Fibroblast of gingiva (primary cell): ENCODE measurements at regions not wholly inside any gene's neighbourhood (a gene's known extent, or its start where the extent isn't known, plus 50 kb on each side); places are given as distances from the start of the nearest gene placed in this dataset.

Source experiments
- DNase-seq: peaks from one replicate; pipeline ENCODE4 v3.0.0-alpha.2; 2011; ENCODE audit warnings: low read depth

GRCh38 chr3:106176734-106177133 is 307.9 kb upstream of the CBLB start:
- peak; percentile 8 for DNase-seq

GRCh38 chr3:106182950-106183511 is 314.2 kb upstream of the CBLB start:
- no peak for DNase-seq

DNA sequence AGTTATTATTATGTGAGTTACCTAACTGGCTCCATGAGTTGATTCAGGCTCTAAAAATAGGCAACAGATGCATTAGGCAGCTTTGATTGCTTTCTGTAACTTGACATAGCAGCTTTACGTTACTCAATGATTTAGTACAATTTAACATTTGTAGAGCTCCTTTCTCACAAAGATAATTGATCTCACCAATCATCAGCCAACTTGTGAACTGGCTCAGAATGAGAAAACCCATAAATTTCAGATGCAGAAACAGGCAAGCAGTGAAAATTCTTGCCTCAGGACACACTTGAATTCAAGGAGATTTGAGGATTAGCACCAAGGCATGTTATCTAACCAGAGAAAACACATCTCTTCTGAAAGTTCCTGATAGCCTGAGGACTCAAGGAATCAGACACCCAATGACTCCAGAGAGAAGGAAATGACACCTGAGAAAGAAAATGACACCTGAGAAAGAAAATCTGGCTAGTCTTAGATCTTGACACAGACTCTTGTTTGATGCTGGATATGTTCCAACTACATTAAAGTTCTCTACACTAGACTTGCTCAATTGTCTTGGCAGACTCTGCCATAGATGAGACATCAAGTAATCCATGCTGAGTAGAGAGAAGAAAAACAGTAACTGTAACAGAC is 315.1 kb upstream of the CBLB start:
- DNase-seq = peak; percentile 85

DNA sequence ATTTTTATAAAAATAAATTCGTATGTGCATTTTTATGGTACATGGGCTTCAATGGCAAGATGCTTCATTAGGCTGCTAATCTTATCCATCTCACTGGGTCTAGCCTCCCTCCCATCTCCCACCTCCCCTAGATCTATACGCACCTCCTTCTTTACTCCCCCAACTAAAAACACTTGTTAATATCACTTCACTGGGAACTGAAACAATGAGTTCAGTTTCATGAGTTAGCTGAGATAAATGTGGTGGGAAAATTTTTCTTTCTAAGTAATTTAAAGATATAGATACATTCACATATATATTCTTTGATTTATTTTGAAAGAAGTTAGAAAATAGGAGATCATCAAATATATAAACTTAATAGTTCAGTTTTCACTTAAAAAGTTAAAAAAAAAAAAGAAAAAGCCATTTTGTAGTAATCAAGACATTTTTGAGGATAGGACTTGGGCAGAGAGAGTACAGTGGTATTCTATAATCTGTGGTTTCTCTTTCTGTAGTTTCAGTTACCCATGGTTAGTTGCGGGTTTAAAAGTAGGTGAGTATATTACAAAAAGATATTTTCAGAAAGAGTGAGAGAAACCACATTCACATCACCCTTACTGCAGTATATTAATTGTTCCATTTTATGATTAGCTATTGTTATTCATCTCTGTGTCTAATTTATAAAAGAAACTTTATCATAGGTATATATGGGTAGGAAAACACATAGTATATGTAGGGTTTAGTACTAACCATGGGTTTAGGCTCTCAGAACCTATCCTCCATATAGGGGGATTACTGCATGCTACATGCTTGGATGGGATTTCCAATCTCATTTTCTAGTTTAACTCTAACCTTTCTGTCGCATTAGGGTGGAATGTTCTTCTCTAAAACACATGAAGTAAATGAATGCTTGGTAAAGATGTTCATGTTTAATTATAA is 316.0 kb upstream of the CBLB start:
- no peak for DNase-seq

GRCh38 chr3:106185949-106186348 is 317.1 kb upstream of the CBLB start:
- no peak for DNase-seq

- no peak for DNase-seq
Measured at GRCh38 chr3:106190296-106190695, 321.5 kb upstream of the CBLB start.

DNA sequence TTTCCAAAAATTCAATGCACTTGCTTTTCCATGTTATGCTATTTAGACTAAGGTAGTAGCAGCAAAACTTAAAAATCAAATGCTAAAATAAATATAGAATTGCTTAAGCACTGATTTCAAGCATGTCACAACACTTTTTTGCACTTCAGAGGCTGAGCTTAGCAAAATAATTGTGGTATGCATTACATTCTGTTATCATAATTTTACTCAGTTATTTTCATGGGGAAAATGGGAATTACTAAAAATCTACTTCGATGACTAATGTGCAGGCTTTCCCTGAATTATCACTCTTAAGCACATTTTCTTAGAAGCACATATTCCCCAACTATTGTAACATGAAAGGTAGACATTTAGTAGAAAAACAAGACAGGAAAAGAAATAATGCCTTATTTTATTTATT is 322.4 kb upstream of the CBLB start:
- no peak for DNase-seq

GRCh38 chr3:106191913-106192312 is 323.1 kb upstream of the CBLB start:
- no peak for DNase-seq

GRCh38 chr3:106193876-106194275 is 325.1 kb upstream of the CBLB start:
- no peak for DNase-seq

GRCh38 chr3:106194726-106195125 is 325.9 kb upstream of the CBLB start:
- no peak for DNase-seq

- DNase-seq = no peak
Measured at GRCh38 chr3:106197532-106198194, 328.9 kb upstream of the CBLB start.

DNA sequence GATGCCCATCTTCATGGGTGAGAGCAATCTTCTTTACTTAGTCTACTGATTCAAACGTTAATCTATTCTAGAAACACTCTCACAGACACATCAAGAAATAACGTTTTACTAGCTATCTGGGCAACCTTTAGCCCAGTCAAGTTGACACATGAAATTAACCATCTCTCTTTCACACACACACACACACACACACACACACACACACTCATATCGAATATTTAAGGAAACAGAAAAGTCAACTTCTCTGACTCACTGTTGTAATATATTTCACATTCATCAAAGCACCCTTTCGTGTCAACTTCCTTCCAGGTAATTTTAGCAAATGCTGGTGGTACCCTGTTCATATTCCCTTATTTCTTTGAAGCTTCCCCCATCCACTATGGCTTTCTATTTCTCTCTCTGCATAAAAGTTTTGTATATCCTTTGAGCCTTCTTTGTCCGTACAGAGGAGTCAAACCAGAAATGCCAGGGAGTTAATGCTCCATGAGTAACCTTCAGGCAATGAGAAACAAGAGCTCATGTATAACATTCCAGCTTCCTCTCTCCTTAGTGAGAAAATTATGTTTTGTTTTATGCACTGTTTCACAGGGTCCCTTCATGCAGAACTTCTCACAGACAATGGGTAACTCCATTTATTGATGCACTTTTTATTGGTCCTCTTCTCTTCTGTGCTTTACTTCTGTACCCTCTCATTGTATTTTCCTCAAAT is 335.5 kb upstream of the CBLB start:
- no peak for DNase-seq

DNA sequence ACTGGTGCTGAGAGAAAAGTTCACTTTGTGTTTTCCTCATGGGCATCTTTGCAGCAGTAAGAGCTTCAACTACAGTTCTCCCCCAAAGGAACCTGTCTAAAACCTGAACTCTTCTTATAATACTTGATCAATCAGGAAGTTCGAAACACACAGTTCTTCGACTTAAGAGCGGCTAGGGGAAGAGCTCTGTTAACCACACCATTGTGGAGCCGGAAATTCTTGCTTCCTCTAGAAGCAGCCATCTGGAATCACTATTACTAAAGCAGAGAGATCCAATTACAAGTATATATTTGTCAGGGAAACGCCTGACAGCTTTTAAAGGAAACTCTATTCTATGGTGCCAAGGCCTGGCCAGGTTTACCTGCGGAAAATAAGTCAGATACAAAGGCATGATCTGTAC is 337.3 kb upstream of the CBLB start:
- DNase-seq = peak; percentile 66

DNA sequence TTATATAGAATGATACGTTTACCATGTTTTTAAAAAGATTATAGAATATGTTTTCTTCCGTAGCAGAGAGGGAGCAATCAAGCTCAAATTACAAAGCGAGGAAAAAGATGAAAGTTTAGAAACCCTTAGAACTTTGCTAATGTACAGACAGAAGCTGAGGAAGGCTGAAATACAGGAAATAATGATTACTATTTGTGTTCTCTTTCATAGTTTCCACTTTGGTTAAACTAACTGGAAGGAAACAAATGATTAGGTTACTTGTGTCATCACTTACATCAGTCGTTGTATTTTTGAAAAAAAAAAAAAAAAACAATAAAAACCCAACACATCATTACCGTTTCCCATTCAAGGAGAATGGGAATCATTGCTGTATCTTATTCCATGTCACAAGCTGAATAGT is 337.8 kb upstream of the CBLB start:
- DNase-seq = peak; percentile 25

DNA sequence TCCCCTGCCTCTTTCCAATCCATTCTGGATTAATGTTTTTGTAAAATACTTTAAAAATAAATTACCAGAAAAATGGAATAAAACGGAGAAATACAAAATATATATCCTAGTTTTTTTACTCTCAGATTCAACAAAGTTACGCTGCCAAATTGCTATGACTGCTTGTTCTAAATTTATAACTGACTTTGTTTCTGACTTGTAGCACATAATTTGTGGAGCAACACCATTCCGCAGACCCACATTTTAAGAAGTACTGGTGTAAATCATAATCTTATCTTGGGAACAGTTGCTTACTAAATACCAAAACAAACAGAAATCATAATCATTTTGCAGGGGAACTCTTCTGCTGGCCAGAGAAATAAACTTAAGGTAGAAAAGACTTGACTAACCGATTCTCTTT is 339.4 kb upstream of the CBLB start:
- DNase-seq = no peak

DNA sequence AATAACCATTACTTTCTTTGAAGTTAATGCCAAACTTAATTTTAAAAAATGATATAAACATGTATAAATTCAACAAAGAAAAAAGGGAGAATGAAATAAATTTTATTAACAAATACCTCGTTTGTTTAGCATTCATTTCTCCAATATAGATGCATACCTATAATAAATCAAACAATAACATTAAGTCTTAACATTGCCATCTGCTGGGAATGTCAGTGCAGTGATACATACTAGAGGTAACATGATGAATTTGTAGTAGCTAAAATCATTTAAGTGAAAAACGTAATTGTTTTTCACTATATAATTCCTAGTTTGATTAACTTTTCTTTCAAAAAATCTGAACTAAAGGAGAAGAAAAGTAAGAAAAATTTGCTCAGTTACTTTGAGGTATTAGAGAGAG is 340.2 kb upstream of the CBLB start:
- DNase-seq = peak; percentile 39

GRCh38 chr3:106209482-106209881 is 340.7 kb upstream of the CBLB start:
- DNase-seq = no peak

DNA sequence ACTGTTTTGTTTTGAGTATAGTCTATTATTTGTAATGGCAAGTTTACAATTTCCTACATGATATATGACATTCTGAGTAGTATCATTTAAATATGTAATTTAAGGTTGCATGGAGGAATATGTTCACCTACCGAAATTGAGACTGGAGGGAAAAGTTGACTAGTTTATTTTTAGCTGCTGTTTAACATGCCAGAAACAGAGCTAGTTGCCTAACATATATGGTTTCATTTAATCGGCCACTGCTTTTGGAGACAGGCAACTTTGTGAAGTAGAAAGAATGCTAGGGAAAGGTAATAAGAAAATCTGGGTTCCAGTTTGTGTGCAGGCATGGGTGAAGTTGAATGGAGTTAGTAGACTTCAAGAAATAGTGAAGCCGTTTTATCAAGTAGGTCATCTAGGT is 342.1 kb upstream of the CBLB start:
- DNase-seq = no peak

DNA sequence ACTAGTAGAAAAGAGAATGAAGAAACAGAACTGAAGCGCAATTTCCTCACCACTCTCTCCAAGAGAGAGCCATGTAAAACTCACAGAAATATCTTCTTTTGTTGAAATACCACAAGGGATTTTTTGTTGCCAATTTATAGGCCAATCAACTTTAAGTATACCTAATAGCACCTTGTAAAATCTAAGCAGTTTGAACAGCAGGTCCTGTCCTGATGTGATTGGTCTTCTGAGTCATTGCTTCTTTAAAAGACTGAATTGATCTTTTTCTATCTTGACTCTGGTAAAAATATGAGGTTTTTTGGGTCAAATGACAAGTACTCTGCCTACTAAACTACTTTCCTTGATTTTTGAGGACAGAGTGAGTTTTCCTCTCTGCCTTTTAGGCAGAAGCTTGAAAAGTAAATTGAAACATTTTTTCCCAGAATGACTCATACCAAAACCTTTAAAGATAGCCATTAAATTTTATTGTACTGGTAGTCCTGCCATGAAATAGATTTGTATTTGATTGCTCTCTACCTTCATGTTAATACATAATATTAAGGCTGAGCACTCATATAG is 343.9 kb upstream of the CBLB start:
- DNase-seq = no peak

DNA sequence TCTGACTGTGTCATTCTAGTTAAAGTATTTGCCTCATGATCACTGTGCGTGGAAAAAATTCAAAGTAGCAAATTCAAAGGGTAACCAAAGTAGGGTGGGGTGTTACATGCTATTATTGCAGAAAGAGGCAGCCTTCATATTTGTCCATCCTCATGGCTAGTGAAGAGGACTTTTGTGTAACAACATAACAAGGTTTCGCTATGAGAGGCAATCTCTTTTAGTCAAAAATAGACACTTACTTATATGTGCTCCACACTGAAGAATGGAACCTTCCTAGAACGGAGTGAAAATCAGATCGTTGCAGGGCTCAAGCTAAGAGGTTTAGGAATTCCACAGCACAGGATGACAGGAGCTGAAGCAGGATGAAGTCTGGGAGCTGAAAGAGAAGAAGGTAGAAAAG is 345.1 kb upstream of the CBLB start:
- DNase-seq = no peak

- DNase-seq = no peak
Measured at GRCh38 chr3:106214641-106215040, 345.8 kb upstream of the CBLB start.

- DNase-seq = no peak
Measured at GRCh38 chr3:106215047-106215446, 346.2 kb upstream of the CBLB start.
